Glomerular visceral epithelial cell (primary cell): ENCODE measurements at regions not wholly inside any gene's neighbourhood (a gene's known extent, or its start where the extent isn't known, plus 50 kb on each side); places are given as distances from the start of the nearest gene placed in this dataset.
"Not testable (repeated sequence)": the region's sequence is repeated elsewhere in the genome, so short reads cannot be mapped to it uniquely, and the experiment has no call there.

Experiments
- DNase-seq: peaks from one replicate; pipeline ENCODE4 v3.0.0-alpha.2; 2016; ENCODE audit errors: extremely low spot score

GRCh38 chr12:108424026-108424425, 84.9 kb upstream of the CMKLR1 start:
- DNase-seq, result no peak

DNA sequence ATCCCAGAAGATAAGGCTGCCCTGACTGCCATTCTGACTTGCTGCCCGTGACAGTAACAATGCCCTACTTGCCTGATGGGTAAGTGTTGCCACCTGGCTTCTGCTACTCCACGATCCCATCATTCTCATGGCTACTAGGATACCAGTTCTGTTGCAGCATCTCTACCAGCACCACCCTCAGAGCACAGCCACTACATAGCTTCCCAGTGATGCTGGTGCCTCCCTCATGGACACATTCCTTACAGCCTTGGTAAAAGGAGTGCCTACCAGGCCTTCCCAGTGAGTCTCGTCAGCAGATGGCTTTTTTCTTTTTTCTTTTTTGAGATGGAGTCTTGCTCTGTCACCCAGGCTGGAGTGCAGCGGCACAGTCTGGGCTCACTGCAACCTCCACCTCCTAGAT, 84.4 kb upstream of the CMKLR1 start:
- no peak for DNase-seq

- DNase-seq, result not testable (repeated sequence)
These were observed 82.0 kb upstream of the CMKLR1 start for GRCh38 chr12:108421082-108421481.

GRCh38 chr12:108420421-108420820, 81.3 kb upstream of the CMKLR1 start:
- DNase-seq, result not testable (repeated sequence)

GRCh38 chr12:108419949-108420348, 80.8 kb upstream of the CMKLR1 start:
- DNase-seq, result no peak

DNA sequence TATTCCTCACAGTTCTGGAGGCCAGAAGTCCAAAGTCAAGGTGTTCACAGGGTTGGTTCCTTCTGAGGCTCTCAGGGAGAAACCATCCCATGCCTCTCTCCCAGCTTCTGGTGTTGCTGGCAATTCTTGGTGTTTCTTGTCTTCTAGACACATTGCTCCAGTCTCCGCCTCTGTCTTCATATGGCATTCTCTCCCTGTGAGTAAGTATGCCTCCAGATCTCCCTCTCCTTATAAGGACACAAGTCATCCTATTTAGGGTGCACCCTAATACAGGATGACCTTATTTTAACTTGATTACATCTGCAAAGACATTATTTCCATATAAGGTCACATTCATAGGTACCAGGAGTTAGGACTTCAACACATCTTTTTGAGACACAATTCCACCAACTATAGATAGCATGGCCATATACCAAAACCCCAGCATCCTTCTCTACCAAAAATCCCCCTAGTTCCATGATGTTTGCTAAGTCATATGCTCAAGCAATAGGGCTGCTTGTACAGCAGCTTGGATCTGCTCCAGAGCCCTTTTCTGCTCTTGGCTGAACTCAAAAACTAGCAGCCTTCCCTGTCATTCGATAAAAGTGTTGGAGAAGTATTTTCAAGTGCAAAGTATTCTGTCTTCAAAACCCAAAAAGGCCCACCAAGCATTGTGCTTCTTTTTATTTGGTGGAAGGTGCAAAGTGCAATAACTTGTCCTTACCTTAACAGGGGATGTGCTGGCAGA, 79.2 kb upstream of the CMKLR1 start:
- no peak for DNase-seq

GRCh38 chr12:108414021-108414420, 74.9 kb upstream of the CMKLR1 start:
- no peak for DNase-seq

DNA sequence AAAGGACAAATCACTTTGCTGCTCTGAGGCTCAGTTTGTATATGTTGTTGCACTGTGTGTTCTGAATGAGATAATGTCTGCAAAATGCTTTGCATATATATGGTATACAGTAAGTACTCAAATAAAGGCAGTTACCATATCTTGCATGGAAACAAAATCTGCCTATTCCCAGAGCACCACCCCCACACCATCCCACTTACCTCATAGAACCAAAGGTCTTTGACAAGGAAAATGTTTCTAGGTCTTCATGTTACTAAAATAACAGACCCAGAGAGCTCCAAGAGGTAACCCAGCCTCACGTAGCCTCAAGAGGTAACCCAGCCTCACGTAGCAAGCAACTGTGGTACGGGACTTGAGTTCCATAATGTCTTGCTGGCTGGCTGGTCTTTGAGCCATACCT, 71.6 kb upstream of the CMKLR1 start:
- no peak for DNase-seq

- no peak for DNase-seq
These were observed 70.4 kb upstream of the CMKLR1 start for GRCh38 chr12:108409481-108409880.

GRCh38 chr12:108403952-108404351, 64.8 kb upstream of the CMKLR1 start:
- DNase-seq, result no peak

DNA sequence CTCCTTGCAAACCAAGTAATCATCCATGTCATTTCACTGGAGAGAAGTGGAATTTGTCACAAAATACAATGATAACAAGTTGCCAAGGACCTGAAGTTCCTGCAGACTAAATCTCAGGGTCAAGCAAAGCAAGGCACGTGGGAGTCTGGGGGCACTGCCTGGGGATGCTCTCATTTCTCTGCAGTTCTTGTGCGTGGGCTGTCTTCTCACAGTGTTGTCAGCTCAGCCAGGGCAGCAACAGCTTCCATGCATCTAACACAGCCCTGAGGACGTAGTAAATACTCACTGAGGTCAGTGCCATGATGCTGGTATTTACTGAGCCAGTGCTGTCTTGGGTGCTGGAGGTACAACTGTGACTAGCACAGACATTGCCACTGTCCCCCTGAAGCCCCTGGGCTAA, 62.9 kb upstream of the CMKLR1 start:
- no peak for DNase-seq

DNA sequence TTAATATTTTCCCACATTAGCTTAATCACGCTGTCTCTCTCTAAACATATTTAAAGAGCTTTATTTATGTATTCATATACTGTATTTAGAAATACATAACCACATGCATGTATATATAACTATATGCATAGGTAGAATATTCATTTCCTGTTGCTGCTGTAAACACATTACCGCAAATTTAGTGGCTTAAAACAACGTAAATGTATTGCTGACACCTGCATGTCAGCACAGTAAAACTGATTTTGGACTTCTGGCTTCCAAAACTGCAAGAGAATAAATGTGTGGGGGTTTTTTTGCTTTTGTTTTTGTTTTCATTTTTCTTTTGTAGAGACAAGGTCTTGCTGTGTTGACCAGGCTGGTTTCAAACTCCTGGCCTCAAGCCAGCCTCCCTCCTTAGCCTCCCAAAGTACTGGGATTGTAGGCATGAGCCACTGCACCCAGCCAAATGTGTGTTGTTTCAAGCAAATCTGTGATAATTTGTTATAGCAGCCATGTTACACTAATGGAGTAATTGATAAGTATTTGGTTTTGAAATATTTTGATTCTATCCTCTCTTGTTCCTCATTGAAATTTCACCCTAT, 61.9 kb upstream of the CMKLR1 start:
- no peak for DNase-seq

- no peak for DNase-seq
These were observed 61.4 kb upstream of the CMKLR1 start for GRCh38 chr12:108400481-108400880.

- no peak for DNase-seq
These were observed 60.9 kb upstream of the CMKLR1 start for GRCh38 chr12:108400056-108400455.

- no peak for DNase-seq
These were observed 60.4 kb upstream of the CMKLR1 start for GRCh38 chr12:108399514-108399913.

DNA sequence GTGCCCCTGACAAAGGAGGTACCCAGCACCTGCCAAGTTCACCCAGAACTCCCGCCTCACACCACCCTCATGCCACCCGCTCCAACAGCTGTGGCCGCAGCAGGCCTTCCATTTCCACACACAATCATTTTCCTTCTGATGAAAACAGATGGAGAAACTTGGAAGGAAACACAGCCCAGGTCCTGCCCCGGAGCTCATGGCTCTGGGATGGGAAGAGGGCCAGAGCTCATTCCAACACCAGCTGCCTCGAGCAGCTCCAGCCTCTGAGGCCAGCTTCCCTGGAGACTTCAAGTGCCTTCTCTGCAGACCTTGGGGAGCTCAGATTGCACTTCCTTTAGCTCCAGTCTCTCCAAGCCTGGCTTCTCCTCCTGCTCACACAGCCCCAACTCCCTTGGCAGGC, 55.1 kb upstream of the CMKLR1 start:
- no peak for DNase-seq

DNA sequence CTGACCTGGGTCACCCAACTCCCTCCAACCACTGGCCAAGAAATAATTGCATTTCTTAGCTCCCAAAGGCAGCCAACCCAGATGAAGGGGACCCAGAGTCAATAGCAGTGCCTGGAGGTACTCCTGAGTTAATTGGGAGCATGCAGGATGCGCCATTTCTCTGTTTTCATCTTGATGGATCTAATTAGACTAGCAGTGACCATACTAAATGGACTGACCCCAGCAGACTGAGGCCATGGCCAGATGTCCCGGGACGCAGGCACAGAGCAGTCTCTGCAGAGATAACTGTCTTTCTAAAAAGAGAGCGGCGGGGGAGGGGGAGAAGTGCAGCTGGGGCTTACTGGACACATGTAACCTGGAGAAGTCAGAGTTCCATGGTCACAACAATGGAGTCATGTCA, 53.2 kb upstream of the CMKLR1 start:
- DNase-seq, result no peak

GRCh38 chr12:108390495-108391203, 51.5 kb upstream of the CMKLR1 start:
- DNase-seq, result no peak

DNA sequence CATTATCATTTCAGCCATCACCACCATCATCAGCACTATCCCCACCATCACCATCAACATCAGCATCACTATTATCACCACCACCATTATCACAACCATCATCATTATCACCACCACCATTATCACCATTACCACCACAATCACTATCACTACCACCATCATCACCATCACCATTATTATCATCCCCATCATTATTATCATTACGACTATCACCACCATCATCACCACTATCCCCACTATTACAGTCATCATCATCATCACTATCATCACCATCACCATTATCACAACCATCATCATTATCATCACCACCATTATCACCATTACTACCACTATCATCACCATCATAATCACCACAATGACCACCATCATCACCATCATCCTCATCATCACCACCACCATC, 50.4 kb upstream of the CMKLR1 start:
- no peak for DNase-seq
